ENCODE measurements at regions not wholly inside any gene's neighbourhood (a gene's known extent, or its start where the extent isn't known, plus 50 kb on each side); places are given as distances from the start of the nearest gene placed in this dataset.

DNA sequence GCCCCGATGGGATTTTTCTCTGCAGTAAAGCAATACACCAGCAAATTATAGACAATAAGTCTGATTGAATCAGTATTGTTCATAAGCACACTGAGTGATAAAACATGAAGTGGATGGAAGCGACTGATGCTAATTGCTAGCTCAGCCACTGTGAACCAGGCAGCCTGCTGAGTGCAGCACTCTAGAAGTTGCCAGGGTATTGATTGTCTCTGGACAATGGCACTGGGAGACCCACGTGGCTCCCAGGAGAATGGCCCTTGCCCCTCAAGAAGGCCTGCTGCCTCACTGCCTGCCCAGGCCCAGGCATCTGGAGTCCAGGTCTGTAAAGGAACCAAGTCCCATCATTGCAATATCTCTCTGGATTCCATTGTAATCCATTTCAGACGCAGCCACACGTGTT, 80.4 kb upstream of the TCERG1L start:
- Histone ChIP-seq H3K4me3 (ENCODE audit: severe bottlenecking) (no peak overlapping the region), H3K36me3 (ENCODE audit: low read depth) (no peaks in the 10 kb centered on the region), H3K9me3 (ENCODE audit: severe bottlenecking) (no peaks in the 10 kb centered on the region), H3K27ac (ENCODE audit: poor library complexity, severe bottlenecking) (no peak overlapping the region), H3K27me3 (ENCODE audit: insufficient read depth, poor library complexity, severe bottlenecking) (no peaks in the 10 kb centered on the region), H3K4me1 (ENCODE audit: insufficient read depth, poor library complexity, severe bottlenecking) (no peaks in the 10 kb centered on the region)
- DNase-seq (ENCODE audit: low spot score) = no peak
- ATAC-seq (ENCODE audit: low read depth) = no peak
- TF ChIP-seq, protein P1, sequence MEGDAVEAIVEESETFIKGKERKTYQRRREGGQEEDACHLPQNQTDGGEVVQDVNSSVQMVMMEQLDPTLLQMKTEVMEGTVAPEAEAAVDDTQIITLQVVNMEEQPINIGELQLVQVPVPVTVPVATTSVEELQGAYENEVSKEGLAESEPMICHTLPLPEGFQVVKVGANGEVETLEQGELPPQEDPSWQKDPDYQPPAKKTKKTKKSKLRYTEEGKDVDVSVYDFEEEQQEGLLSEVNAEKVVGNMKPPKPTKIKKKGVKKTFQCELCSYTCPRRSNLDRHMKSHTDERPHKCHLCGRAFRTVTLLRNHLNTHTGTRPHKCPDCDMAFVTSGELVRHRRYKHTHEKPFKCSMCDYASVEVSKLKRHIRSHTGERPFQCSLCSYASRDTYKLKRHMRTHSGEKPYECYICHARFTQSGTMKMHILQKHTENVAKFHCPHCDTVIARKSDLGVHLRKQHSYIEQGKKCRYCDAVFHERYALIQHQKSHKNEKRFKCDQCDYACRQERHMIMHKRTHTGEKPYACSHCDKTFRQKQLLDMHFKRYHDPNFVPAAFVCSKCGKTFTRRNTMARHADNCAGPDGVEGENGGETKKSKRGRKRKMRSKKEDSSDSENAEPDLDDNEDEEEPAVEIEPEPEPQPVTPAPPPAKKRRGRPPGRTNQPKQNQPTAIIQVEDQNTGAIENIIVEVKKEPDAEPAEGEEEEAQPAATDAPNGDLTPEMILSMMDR (IDR thresholded peaks at IDR 0.05; ENCODE audit: poor library complexity, severe bottlenecking) = no peak

DNA sequence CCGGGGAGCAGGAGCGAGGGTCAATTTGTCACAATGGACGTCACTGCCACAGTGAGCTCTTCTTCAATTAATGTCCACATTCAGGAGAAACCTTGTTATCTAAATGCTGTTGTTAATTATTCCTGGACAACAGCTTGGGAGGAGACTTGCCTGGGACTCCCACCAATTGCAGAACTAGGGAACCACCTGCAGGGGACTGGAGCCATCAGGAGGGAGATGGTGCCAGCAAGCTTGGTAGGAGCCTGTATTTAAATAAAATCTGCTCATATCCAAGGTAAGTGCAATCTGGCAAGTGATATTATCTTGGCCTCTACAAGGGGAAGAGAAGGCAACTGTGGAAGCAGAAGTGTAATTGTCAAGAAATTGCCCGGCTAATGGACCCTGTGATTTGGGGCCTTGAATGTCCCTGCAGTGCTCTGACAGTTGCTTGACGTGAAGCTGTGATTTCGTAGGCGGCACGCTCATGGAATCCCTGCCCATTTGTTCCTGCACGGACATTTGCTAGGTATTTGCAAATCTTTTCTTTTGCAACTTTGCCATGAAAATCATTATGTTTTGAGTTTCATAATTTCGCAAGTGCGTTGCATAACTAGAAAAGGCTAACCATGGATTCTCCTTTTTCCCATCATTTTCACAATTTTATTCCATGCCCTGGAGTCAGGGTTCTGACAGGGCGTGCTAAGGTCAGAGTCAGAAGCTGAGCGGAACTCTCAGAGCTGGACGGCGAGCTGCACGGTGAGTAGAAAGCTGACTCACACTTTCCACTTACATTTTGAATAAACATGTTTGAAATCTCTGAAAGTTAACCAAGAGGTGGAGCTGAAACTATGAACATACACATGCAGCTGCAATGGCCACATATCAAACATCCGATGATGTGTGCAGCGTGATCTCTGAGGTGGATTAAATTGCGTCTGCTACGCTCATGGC, 84.9 kb upstream of the TCERG1L start:
- Histone ChIP-seq H3K4me1 (ENCODE audit: insufficient read depth, poor library complexity, severe bottlenecking) (no peaks in the 10 kb centered on the region), H3K9me3 (ENCODE audit: severe bottlenecking) (peaks cover 2% of the 10 kb centered on the region), H3K4me3 (ENCODE audit: severe bottlenecking) (no peak overlapping the region), H3K27ac (ENCODE audit: poor library complexity, severe bottlenecking) (no peak overlapping the region), H3K27me3 (ENCODE audit: insufficient read depth, poor library complexity, severe bottlenecking) (no peaks in the 10 kb centered on the region), H3K36me3 (ENCODE audit: low read depth) (no peaks in the 10 kb centered on the region)
- ATAC-seq (ENCODE audit: low read depth) = peak; percentile 73
- DNase-seq (ENCODE audit: low spot score) = no peak
- TF ChIP-seq, protein P1 (IDR thresholded peaks at IDR 0.05; ENCODE audit: poor library complexity, severe bottlenecking) = no peak

DNA sequence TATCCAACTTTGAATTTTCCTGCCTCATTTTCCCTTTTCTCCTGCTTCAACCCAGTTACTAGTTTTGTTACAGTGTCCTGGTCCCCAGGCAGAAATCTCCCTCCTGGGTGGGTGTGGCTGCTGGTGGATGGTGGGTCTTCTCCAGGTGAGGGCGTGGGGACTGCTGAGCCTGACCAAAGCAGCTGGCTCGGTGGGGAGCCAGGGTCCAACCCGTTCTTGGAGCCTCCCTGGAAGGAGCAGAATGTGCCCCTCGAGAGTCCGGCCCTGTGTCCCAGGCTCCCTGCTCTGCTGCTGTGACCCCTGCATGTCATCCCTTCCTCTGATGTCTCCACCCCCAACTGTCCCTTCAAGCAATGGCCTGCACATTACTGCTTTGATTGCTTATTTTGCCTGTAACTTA, 86.6 kb upstream of the TCERG1L start:
- no peaks in the 10 kb centered on the region for H3K27me3 ChIP-seq (ENCODE audit: insufficient read depth, poor library complexity, severe bottlenecking)
- ATAC-seq (ENCODE audit: low read depth) (no peak), DNase-seq (ENCODE audit: low spot score) (no peak)
- no peak overlapping the region for H3K4me3 ChIP-seq (ENCODE audit: severe bottlenecking)
- no peaks in the 10 kb centered on the region for H3K4me1 ChIP-seq (ENCODE audit: insufficient read depth, poor library complexity, severe bottlenecking)
- no peak overlapping the region for H3K27ac ChIP-seq (ENCODE audit: poor library complexity, severe bottlenecking)
- H3K9me3 ChIP-seq (ENCODE audit: severe bottlenecking) = peaks cover 2% of the 10 kb centered on the region
- no peaks in the 10 kb centered on the region for H3K36me3 ChIP-seq (ENCODE audit: low read depth)
- TF ChIP-seq, protein P1 (IDR thresholded peaks at IDR 0.05; ENCODE audit: poor library complexity, severe bottlenecking) = no peak

DNA sequence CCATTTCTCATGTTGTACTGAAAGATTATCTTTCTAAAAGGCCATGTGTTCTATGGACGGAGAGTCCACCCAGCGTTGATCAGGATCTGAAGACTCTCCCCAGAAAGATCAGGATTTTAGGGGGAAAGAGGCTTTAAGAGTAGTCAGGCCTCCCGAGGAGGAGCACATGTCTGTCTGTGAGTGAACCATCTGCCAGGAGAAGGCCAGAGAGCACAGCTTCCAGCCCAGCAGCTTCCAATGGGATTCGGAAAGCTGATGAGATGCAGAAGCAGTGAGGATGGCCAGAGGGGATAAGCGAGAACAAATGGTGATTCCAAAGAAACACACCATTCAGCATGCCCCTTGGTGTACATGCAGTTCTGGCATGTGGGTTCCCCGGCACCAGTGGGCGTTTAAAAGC, 88.5 kb upstream of the TCERG1L start:
- H3K27me3 ChIP-seq (ENCODE audit: insufficient read depth, poor library complexity, severe bottlenecking) = no peaks in the 10 kb centered on the region
- DNase-seq (ENCODE audit: low spot score) (no peak), ATAC-seq (ENCODE audit: low read depth) (no peak)

More for the DNA sequence above, 88.5 kb upstream of the TCERG1L start:
- Histone ChIP-seq H3K4me3 (ENCODE audit: severe bottlenecking) (no peak overlapping the region), H3K27ac (ENCODE audit: poor library complexity, severe bottlenecking) (no peak overlapping the region), H3K4me1 (ENCODE audit: insufficient read depth, poor library complexity, severe bottlenecking) (no peaks in the 10 kb centered on the region), H3K36me3 (ENCODE audit: low read depth) (no peaks in the 10 kb centered on the region), H3K9me3 (ENCODE audit: severe bottlenecking) (peaks cover 2% of the 10 kb centered on the region)
- TF ChIP-seq, protein P1 (IDR thresholded peaks at IDR 0.05; ENCODE audit: poor library complexity, severe bottlenecking) = no peak
